HEK293 (cell line): ENCODE measurements at regions not wholly inside any gene's neighbourhood (a gene's known extent, or its start where the extent isn't known, plus 50 kb on each side); places are given as distances from the start of the nearest gene placed in this dataset.

Source experiments
- CTCF ChIA-PET: fragments of 350-600 bp; formaldehyde crosslinking; extraction: SDS; loops from one replicate; lab custom pipeline; 2021; ENCODE audit warnings: antibody characterized with exemption; lab: Yijun Ruan, JAX
- POLR2A ChIA-PET: fragments of 300-600 bp; formaldehyde crosslinking; extraction: SDS; loops from one replicate; lab custom pipeline; 2020; ENCODE audit warnings: antibody characterized with exemption, inconsistent platforms; lab: Yijun Ruan, JAX
- H3K27ac ChIP-seq: fragments of 200-500 bp; sonication (Bioruptor generic); 2 replicates; pipeline ENCODE4 v1.5.1; 2014; ENCODE audit warnings: low read depth, low read length, control low read depth, inconsistent platforms; ENCODE audit errors: extremely low read depth
- H3K36me3 ChIP-seq, 2 experiments: fragments of 200-500 bp in 1 of 2; sonication (Bioruptor generic) in 1 of 2; 1 replicate in 1 of 2; 2 replicates in 1 of 2; pipeline ENCODE4 v1.5.1; 2014 to 2017; ENCODE audit warnings: inconsistent platforms in 2 of 2, low read length in 2 of 2; ENCODE audit not compliant: control insufficient read depth in 2 of 2, insufficient read depth in 1 of 2
- H3K4me1 ChIP-seq: fragments of 200-500 bp; sonication (Bioruptor generic); 2 replicates; pipeline ENCODE4 v1.5.1; 2014; ENCODE audit warnings: mild to moderate bottlenecking, low read length, inconsistent platforms; ENCODE audit not compliant: control insufficient read depth, insufficient read depth
- H3K4me3 ChIP-seq: 2 replicates; pipeline ENCODE4 v1.5.1; 2011; ENCODE audit warnings: low read depth, mild to moderate bottlenecking, control low read depth, low read length, moderate library complexity
- H3K9me3 ChIP-seq: fragments of 200-500 bp; sonication (Bioruptor generic); 2 replicates; pipeline ENCODE4 v1.5.1; 2014; ENCODE audit warnings: low read depth, low read length, inconsistent platforms; ENCODE audit not compliant: control insufficient read depth, insufficient read depth
- EGR2 ChIP-seq: fragments of 450-650 bp; formaldehyde crosslinking; IDR thresholded peaks from 2 replicates; pipeline ENCODE4 v1.5.1; 2016; ENCODE audit warnings: low read depth, missing biosample characterization, missing genetic modification characterization
- ZBTB20 ChIP-seq: fragments of 450-650 bp; formaldehyde crosslinking; IDR thresholded peaks from 2 replicates; pipeline ENCODE4 v1.5.1; 2016; ENCODE audit warnings: missing biosample characterization, missing genetic modification characterization
- ZBTB48 ChIP-seq: fragments of 450-650 bp; formaldehyde crosslinking; IDR thresholded peaks from 2 replicates; pipeline ENCODE4 v1.5.1; 2016; ENCODE audit warnings: missing biosample characterization, missing genetic modification characterization
- ZBTB8A ChIP-seq: fragments of 450-650 bp; formaldehyde crosslinking; IDR thresholded peaks from 2 replicates; pipeline ENCODE4 v1.5.1; 2016; ENCODE audit warnings: missing biosample characterization, missing genetic modification characterization
- ZNF266 ChIP-seq: fragments of 450-650 bp; formaldehyde crosslinking; IDR thresholded peaks from 2 replicates; pipeline ENCODE4 v1.5.1; 2016; ENCODE audit warnings: missing biosample characterization, missing genetic modification characterization, low read depth
- ZNF404 ChIP-seq: fragments of 450-650 bp; formaldehyde crosslinking; IDR thresholded peaks from 2 replicates; pipeline ENCODE4 v1.5.1; 2017; ENCODE audit warnings: missing biosample characterization, missing genetic modification characterization
- ZNF433 ChIP-seq: fragments of 450-650 bp; formaldehyde crosslinking; IDR thresholded peaks from 2 replicates; pipeline ENCODE4 v1.5.1; 2016; ENCODE audit warnings: missing biosample characterization, missing genetic modification characterization, low read depth
- ZNF501 ChIP-seq: fragments of 450-650 bp; formaldehyde crosslinking; IDR thresholded peaks from 2 replicates; pipeline ENCODE4 v1.5.1; 2016; ENCODE audit warnings: missing biosample characterization, missing genetic modification characterization
- ZNF600 ChIP-seq: fragments of 450-650 bp; formaldehyde crosslinking; IDR thresholded peaks from 2 replicates; pipeline ENCODE4 v1.5.1; 2016; ENCODE audit warnings: missing biosample characterization, missing genetic modification characterization
- ZXDB ChIP-seq: fragments of 450-650 bp; formaldehyde crosslinking; IDR thresholded peaks from 2 replicates; pipeline ENCODE4 v1.5.1; 2016; ENCODE audit warnings: missing biosample characterization, missing genetic modification characterization
- TF ChIP-seq, protein P1 (sequence below): fragments of 450-650 bp; IDR thresholded peaks from 2 replicates; pipeline ENCODE4 v1.5.1; 2018; ENCODE audit warnings: missing biosample characterization, missing genetic modification characterization
- TF ChIP-seq, protein P2 (sequence below): fragments of 450-650 bp; formaldehyde crosslinking; IDR thresholded peaks from 2 replicates; pipeline ENCODE4 v1.5.1; 2016; ENCODE audit warnings: missing biosample characterization, missing genetic modification characterization
- TF ChIP-seq, protein P3 (sequence below): fragments of 450-650 bp; formaldehyde crosslinking; IDR thresholded peaks from 2 replicates; pipeline ENCODE4 v1.5.1; 2016; ENCODE audit warnings: missing biosample characterization, missing genetic modification characterization
- TF ChIP-seq, protein P4 (sequence below): fragments of 450-650 bp; formaldehyde crosslinking; IDR thresholded peaks from 2 replicates; pipeline ENCODE4 v1.5.1; 2017; ENCODE audit warnings: missing biosample characterization, mild to moderate bottlenecking, missing genetic modification characterization, moderate library complexity
- TF ChIP-seq, protein P5 (sequence below): fragments of 450-650 bp; formaldehyde crosslinking; IDR thresholded peaks from 2 replicates; pipeline ENCODE4 v1.5.1; 2016; ENCODE audit warnings: missing biosample characterization, missing genetic modification characterization

DNA sequence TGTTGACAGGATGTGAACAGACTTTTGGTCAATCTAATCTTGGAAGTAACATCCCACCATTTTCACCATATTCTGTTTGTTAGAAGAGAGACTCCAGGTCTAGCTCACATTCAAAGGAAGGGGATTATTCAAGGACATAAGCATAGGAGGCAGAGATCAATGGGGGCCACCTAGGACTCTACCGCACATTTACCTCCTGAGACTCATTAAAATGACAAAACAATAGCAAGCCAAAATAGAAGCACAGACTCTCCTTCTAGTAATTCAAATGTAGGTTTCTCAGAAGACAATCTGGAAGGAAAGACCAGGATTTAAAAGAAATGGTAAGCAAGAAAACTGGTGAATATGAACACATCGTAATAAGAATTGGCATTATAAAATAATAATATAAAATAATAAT, 156.4 kb upstream of the KYNU start:
- no peaks in the 10 kb centered on the region for H3K36me3 ChIP-seq
- POLR2A ChIA-PET, result no interaction called here
- CTCF ChIA-PET, result no interaction called here
- H3K9me3 ChIP-seq, result no peaks in the 10 kb centered on the region
- TF ChIP-seq ZXDB (tag by site-specific recombination) (no peak), ZNF433 (no peak), ZBTB48 (no peak)
- TF ChIP-seq, protein P1, sequence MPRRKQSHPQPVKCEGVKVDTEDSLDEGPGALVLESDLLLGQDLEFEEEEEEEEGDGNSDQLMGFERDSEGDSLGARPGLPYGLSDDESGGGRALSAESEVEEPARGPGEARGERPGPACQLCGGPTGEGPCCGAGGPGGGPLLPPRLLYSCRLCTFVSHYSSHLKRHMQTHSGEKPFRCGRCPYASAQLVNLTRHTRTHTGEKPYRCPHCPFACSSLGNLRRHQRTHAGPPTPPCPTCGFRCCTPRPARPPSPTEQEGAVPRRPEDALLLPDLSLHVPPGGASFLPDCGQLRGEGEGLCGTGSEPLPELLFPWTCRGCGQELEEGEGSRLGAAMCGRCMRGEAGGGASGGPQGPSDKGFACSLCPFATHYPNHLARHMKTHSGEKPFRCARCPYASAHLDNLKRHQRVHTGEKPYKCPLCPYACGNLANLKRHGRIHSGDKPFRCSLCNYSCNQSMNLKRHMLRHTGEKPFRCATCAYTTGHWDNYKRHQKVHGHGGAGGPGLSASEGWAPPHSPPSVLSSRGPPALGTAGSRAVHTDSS (tag by site-specific recombination), result no peak
- no peak overlapping the region for H3K4me3 ChIP-seq
- no peak overlapping the region for H3K27ac ChIP-seq
- no peaks in the 10 kb centered on the region for H3K4me1 ChIP-seq

DNA sequence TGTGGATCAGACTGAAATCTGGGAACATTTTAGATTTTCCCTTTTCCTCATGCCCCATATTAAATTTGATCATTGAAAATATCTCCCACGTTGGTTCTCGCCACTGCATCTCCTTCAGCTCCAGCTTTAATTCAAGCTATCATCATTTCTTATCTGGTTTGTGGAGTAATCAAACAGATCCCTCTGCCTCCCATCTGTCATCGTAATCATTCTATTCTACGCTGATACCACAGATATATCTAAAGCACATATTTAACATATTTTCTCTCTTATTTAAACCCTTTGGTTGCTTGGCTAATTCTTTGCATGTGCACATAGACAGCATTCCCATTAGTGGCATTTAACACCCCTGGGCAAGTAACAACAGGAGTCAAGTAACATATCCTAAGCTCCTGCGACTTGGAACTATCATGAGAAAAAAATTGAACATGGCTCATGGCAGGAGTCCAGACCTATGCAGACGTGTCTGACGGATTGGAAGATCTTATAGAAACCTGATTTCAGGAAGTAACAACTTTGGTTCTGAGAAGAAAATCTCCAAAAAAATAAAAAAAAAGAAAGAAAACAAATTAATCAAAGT, 158.8 kb upstream of the KYNU start:
- POLR2A ChIA-PET, result no interaction called here
- TF ChIP-seq ZNF266 (tag by site-specific recombination), result no peak
- no peak for TF ChIP-seq EGR2 (tag by site-specific recombination)
- no peak for TF ChIP-seq ZNF600 (tag by site-specific recombination)
- TF ChIP-seq ZBTB8A (tag by site-specific recombination), result no peak
- no peak for TF ChIP-seq ZNF404 (tag by site-specific recombination)
- no peak for TF ChIP-seq ZBTB20 (tag by site-specific recombination)
- TF ChIP-seq, protein P2, sequence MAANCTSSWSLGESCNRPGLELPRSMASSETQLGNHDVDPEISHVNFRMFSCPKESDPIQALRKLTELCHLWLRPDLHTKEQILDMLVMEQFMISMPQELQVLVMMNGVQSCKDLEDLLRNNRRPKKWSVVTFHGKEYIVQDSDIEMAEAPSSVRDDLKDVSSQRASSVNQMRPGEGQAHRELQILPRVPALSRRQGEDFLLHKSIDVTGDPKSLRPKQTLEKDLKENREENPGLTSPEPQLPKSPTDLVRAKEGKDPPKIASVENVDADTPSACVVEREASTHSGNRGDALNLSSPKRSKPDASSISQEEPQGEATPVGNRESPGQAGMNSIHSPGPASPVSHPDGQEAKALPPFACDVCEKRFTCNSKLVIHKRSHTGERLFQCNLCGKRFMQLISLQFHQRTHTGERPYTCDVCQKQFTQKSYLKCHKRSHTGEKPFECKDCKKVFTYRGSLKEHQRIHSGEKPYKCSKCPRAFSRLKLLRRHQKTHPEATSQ, result no peak
- no peak for TF ChIP-seq ZNF433
- TF ChIP-seq, protein P3, sequence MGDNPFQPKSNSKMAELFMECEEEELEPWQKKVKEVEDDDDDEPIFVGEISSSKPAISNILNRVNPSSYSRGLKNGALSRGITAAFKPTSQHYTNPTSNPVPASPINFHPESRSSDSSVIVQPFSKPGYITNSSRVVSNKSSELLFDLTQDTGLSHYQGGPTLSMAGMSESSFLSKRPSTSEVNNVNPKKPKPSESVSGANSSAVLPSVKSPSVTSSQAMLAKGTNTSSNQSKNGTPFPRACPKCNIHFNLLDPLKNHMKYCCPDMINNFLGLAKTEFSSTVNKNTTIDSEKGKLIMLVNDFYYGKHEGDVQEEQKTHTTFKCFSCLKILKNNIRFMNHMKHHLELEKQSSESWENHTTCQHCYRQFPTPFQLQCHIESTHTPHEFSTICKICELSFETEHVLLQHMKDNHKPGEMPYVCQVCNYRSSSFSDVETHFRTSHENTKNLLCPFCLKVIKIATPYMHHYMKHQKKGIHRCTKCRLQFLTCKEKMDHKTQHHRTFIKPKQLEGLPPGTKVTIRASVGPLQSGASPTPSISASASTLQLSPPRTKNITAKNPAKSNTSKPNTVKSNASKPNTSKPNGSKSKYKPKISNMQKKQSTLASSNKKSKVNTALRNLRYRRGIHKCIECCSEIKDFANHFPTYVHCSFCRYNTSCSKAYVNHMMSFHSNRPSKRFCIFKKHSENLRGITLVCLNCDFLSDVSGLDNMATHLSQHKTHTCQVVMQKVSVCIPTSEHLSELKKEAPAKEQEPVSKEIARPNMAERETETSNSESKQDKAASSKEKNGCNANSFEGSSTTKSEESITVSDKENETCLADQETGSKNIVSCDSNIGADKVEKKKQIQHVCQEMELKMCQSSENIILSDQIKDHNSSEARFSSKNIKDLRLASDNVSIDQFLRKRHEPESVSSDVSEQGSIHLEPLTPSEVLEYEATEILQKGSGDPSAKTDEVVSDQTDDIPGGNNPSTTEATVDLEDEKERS (tag by site-specific recombination), result no peak
- no peak for TF ChIP-seq ZNF501 (tag by site-specific recombination)

DNA sequence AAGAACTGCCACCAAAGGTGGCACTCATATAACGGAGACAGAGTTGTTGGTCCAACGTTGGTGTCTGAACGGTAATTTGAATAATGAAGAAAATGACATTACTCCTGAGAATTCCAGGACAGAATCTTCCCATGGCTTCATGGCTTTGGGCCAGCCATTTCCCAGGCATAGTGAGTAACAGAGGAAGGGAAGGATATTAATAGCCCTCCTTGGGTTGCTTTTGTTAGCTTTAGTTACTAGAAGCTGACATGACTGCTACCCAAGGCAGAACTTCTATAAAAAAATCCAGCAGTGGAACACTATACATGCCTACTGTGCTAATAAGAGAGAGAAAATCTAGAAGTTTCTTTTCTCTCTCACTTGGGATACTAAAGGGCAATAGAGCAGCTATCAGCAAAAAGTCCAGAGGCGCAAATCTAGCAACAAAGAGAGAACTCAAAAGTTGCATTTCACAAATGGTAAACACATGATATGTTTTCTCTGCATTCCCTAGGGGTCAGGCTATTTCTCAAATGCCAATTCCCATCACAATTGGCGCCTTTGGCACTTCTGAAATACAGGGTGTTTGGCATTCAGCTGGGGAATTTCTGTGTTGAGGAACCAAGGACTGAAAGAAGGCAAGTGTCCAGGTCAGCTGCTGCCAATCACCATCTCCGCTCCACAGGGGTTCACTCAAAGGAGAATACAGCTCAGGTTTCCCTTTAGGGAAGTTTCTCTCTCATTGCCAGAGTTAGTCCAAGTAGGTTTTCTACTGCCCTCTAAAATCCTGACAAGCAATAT, 160.8 kb upstream of the KYNU start:
- ChIA-PET POLR2A (no interaction called here), CTCF (interaction anchor here (1.1 kb wide), 1 partner anchor 76 kb away, joined by 3 read pairs; no protein-coding TSS in a partner anchor)
- H3K4me1 ChIP-seq, result no peaks in the 10 kb centered on the region
- no peak overlapping the region for H3K4me3 ChIP-seq
- no peak overlapping the region for H3K27ac ChIP-seq
- H3K36me3 ChIP-seq, result no peaks in the 10 kb centered on the region
- no peaks in the 10 kb centered on the region for H3K9me3 ChIP-seq
- TF ChIP-seq, protein P4, sequence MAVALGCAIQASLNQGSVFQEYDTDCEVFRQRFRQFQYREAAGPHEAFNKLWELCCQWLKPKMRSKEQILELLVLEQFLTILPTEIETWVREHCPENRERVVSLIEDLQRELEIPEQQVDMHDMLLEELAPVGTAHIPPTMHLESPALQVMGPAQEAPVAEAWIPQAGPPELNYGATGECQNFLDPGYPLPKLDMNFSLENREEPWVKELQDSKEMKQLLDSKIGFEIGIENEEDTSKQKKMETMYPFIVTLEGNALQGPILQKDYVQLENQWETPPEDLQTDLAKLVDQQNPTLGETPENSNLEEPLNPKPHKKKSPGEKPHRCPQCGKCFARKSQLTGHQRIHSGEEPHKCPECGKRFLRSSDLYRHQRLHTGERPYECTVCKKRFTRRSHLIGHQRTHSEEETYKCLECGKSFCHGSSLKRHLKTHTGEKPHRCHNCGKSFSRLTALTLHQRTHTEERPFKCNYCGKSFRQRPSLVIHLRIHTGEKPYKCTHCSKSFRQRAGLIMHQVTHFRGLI (tag by site-specific recombination), result no peak
- TF ChIP-seq, protein P5, sequence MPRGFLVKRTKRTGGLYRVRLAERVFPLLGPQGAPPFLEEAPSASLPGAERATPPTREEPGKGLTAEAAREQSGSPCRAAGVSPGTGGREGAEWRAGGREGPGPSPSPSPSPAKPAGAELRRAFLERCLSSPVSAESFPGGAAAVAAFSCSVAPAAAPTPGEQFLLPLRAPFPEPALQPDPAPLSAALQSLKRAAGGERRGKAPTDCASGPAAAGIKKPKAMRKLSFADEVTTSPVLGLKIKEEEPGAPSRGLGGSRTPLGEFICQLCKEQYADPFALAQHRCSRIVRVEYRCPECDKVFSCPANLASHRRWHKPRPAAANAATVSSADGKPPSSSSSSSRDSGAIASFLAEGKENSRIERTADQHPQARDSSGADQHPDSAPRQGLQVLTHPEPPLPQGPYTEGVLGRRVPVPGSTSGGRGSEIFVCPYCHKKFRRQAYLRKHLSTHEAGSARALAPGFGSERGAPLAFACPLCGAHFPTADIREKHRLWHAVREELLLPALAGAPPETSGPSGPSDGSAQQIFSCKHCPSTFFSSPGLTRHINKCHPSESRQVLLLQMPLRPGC (tag by site-specific recombination), result no peak

More for the DNA sequence above, 158.8 kb upstream of the KYNU start:
- CTCF ChIA-PET, result interaction anchor here (0.9 kb wide), 1 partner anchor 271 kb away, joined by 3 read pairs; no protein-coding TSS in a partner anchor
- no peak overlapping the region for H3K4me3 ChIP-seq
- H3K4me1 ChIP-seq, result no peaks in the 10 kb centered on the region
- H3K27ac ChIP-seq, result no peak overlapping the region
- no peaks in the 10 kb centered on the region for H3K36me3 ChIP-seq
- H3K9me3 ChIP-seq, result no peaks in the 10 kb centered on the region
